Peyer's patch (tissue), 4 donors: ENCODE measurements at regions not wholly inside any gene's neighbourhood (a gene's known extent, or its start where the extent isn't known, plus 50 kb on each side); places are given as distances from the start of the nearest gene placed in this dataset.

ENCODE experiments used
- CTCF ChIP-seq, 6 experiments: fragments of 450-650 bp in 4 of 6; fragments of 200-600 bp in 2 of 6; sonication (generic) in 1 of 6; IDR thresholded peaks; one replicate each; pipeline ENCODE4 v1.5.1; 2017 to 2019; ENCODE audit warnings: antibody characterized with exemption in 6 of 6, mild to moderate bottlenecking in 3 of 6, moderate library complexity in 1 of 6
- POLR2A ChIP-seq, 2 donors: fragments of 450-650 bp; IDR thresholded peaks; one replicate each; pipeline ENCODE4 v1.5.1; 2017; ENCODE audit warnings: antibody characterized with exemption in 2 of 2, mild to moderate bottlenecking in 2 of 2, moderate library complexity in 2 of 2

GRCh38 chr10:7101451-7101850, 309.4 kb downstream of the SFMBT2 start:
- TF ChIP-seq POLR2A (IDR thresholded peaks at IDR 0.05) = no peak
- TF ChIP-seq CTCF (IDR thresholded peaks at IDR 0.05) = no peak
